Ascending aorta (tissue), 2 donors: ENCODE measurements at regions not wholly inside any gene's neighbourhood (a gene's known extent, or its start where the extent isn't known, plus 50 kb on each side); places are given as distances from the start of the nearest gene placed in this dataset.
"Not testable (repeated sequence)": the region's sequence is repeated elsewhere in the genome, so short reads cannot be mapped to it uniquely, and the experiment has no call there.

Experiments used
- DNase-seq, 2 donors: peaks; one replicate each; pipeline ENCODE4 v3.0.0-alpha.2; 2019; ENCODE audit warnings: low spot score in 2 of 2
- H3K27ac ChIP-seq, 2 donors: fragments of 200-600 bp; sonication (generic); one replicate each; pipeline ENCODE4 v1.5.1; 2016 to 2017; ENCODE audit warnings: mild to moderate bottlenecking in 1 of 2
- H3K27me3 ChIP-seq: fragments of 200-600 bp; sonication (generic); one replicate; pipeline ENCODE4 v1.5.1; 2017
- H3K36me3 ChIP-seq, 2 donors: fragments of 200-600 bp; sonication (generic); one replicate each; pipeline ENCODE4 v1.5.1; 2016
- H3K4me1 ChIP-seq, 2 donors: fragments of 200-600 bp; sonication (generic); one replicate each; pipeline ENCODE4 v1.5.1; 2016 to 2017; ENCODE audit warnings: mild to moderate bottlenecking in 1 of 2
- H3K4me3 ChIP-seq, 2 donors: fragments of 200-600 bp; sonication (generic); one replicate each; pipeline ENCODE4 v1.5.1; 2016 to 2017; ENCODE audit warnings: mild to moderate bottlenecking in 1 of 2
- H3K9me3 ChIP-seq, 2 donors: fragments of 200-600 bp; sonication (generic); one replicate each; pipeline ENCODE4 v1.5.1; 2016
- CTCF ChIP-seq, 3 experiments: fragments of 200-600 bp in 2 of 3; fragments of 450-650 bp in 1 of 3; sonication (generic) in 2 of 3; IDR thresholded peaks; one replicate each; pipeline ENCODE4 v1.5.1; 2016 to 2019; ENCODE audit warnings: antibody characterized with exemption in 3 of 3, mild to moderate bottlenecking in 1 of 3, moderate library complexity in 1 of 3
- intact Hi-C: fragments of 100-400 bp; cut with DNase I; formaldehyde crosslinking; loops from one replicate; pipeline ENCODE4 v1.15.1; 2023

- Histone ChIP-seq H3K4me3 (no peak overlapping the region), H3K9me3 (no peaks in the 10 kb centered on the region), H3K27me3 (no peaks in the 10 kb centered on the region), H3K27ac (no peak overlapping the region), H3K4me1 (no peaks in the 10 kb centered on the region), H3K36me3 (no peaks in the 10 kb centered on the region)
- no peak for DNase-seq
- no peak for TF ChIP-seq CTCF (IDR thresholded peaks at IDR 0.05)
- intact Hi-C loops, result no loop called here
These were observed 138.3 kb upstream of the FAM47A start for GRCh38 chrX:34270434-34270833.

- H3K4me1 ChIP-seq, result no peaks in the 10 kb centered on the region
- no peak overlapping the region for H3K27ac ChIP-seq
- no peak for DNase-seq
- H3K36me3 ChIP-seq, result no peaks in the 10 kb centered on the region
- no peak for TF ChIP-seq CTCF (IDR thresholded peaks at IDR 0.05)
- intact Hi-C loops, result no loop called here
- no peak overlapping the region for H3K4me3 ChIP-seq
- H3K27me3 ChIP-seq, result no peaks in the 10 kb centered on the region
- H3K9me3 ChIP-seq, result no peaks in the 10 kb centered on the region
These were observed 106.8 kb upstream of the FAM47A start for GRCh38 chrX:34238896-34239295.

GRCh38 chrX:34230156-34230555 is 98.0 kb upstream of the FAM47A start:
- H3K4me1 ChIP-seq, H3K9me3 ChIP-seq, H3K27me3 ChIP-seq: not testable (repeated sequence)

GRCh38 chrX:34227804-34228203 is 95.7 kb upstream of the FAM47A start:
- Histone ChIP-seq H3K4me1 (no peaks in the 10 kb centered on the region), H3K27ac (no peak overlapping the region), H3K9me3 (peaks cover 0 to 3% of the 10 kb centered on the region in 2 donors), H3K36me3 (no peaks in the 10 kb centered on the region), H3K27me3 (no peaks in the 10 kb centered on the region), H3K4me3 (no peak overlapping the region)
- no peak for TF ChIP-seq CTCF (IDR thresholded peaks at IDR 0.05)
- DNase-seq, result no peak
- intact Hi-C loops, result no loop called here

More at GRCh38 chrX:34230156-34230555, 98.0 kb upstream of the FAM47A start:
- H3K27ac ChIP-seq, intact Hi-C loops, H3K4me3 ChIP-seq, DNase-seq, H3K36me3 ChIP-seq: not testable (repeated sequence)

GRCh38 chrX:34223574-34223973 is 91.5 kb upstream of the FAM47A start:
- no peak for DNase-seq
- H3K9me3 ChIP-seq, result peaks cover 0 to 3% of the 10 kb centered on the region in 2 donors
- H3K27me3 ChIP-seq, result no peaks in the 10 kb centered on the region
- intact Hi-C loops, result no loop called here
- no peak overlapping the region for H3K4me3 ChIP-seq
- H3K36me3 ChIP-seq, result no peaks in the 10 kb centered on the region
- no peak for TF ChIP-seq CTCF (IDR thresholded peaks at IDR 0.05)
- H3K4me1 ChIP-seq, result no peaks in the 10 kb centered on the region
- no peak overlapping the region for H3K27ac ChIP-seq

GRCh38 chrX:34218063-34218462 is 85.9 kb upstream of the FAM47A start:
- DNase-seq, result no peak
- Histone ChIP-seq H3K36me3 (no peaks in the 10 kb centered on the region), H3K4me1 (no peaks in the 10 kb centered on the region), H3K4me3 (no peak overlapping the region), H3K9me3 (peaks cover 0 to 6% of the 10 kb centered on the region in 2 donors), H3K27ac (no peak overlapping the region), H3K27me3 (no peaks in the 10 kb centered on the region)
- no peak for TF ChIP-seq CTCF (IDR thresholded peaks at IDR 0.05)
- intact Hi-C loops, result no loop called here
